GM12878 (cell line): ENCODE measurements at regions not wholly inside any gene's neighbourhood (a gene's known extent, or its start where the extent isn't known, plus 50 kb on each side); places are given as distances from the start of the nearest gene placed in this dataset.

ENCODE experiments used
- ATAC-seq: fragments of 200-7000 bp; cut with Tn5 transposase; 3 replicates; pipeline ENCODE4 v1.9.1; 2020; ENCODE audit warnings: mild to moderate bottlenecking, moderate library complexity
- BruUV-seq: library from RNA; stranded (reverse); fragments of 400-500 nt; replicated peaks from 2 replicates; lab custom pipeline; 2021; lab: Mats Ljungman, UMichigan
- CTCF ChIA-PET: fragments of 300-600 bp; sonication (Branson Sonifier 250); formaldehyde crosslinking; extraction: SDS; loops from one replicate; lab custom pipeline; 2021; ENCODE audit warnings: inconsistent platforms; lab: Yijun Ruan, JAX
- POLR2A ChIA-PET: fragments of 350-600 bp; formaldehyde crosslinking; extraction: SDS; loops from one replicate; lab custom pipeline; 2021; ENCODE audit warnings: inconsistent platforms; lab: Charles Lee
- RAD21 ChIA-PET: fragments of 300-600 bp; sonication (Branson Sonifier 250); formaldehyde crosslinking; loops from one replicate; lab custom pipeline; 2023; ENCODE audit warnings: antibody characterized with exemption; ENCODE audit not compliant: unreplicated experiment; lab: Charles Lee
- SMC1A ChIA-PET: fragments of 300-600 bp; sonication (Branson Sonifier 250); formaldehyde crosslinking; loops from one replicate; lab custom pipeline; 2023; ENCODE audit not compliant: unreplicated experiment, uncharacterized antibody; lab: Charles Lee
- DNase-seq: peaks from one replicate; pipeline ENCODE4 v3.0.0-alpha.2; 2011; ENCODE audit warnings: low read depth, low spot score
- FAIRE-seq: peaks from 3 replicates; lab custom pipeline; 2011; peaks lifted over from hg19 to GRCh38; lab: Jason Lieb, UNC
- H2AFZ ChIP-seq: 2 replicates; pipeline ENCODE4 v1.6.0; 2011; ENCODE audit warnings: low read depth, low read length, control low read depth; ENCODE audit not compliant: control insufficient read depth
- H3K27ac ChIP-seq: 2 replicates; pipeline ENCODE4 v1.5.1; 2011; ENCODE audit warnings: control low read depth; ENCODE audit not compliant: control insufficient read depth, insufficient read depth
- H3K27me3 ChIP-seq, 2 experiments: replicated peaks in 1 of 2; 2 replicates each; pipeline versions ENCODE4 v1.6.0 to v1.6.1; 2011; ENCODE audit warnings: low read length in 1 of 2; ENCODE audit not compliant: control insufficient read depth in 2 of 2, insufficient read depth in 2 of 2
- H3K36me3 ChIP-seq, 2 experiments: 2 replicates each; pipeline ENCODE4 v1.5.1; 2011; ENCODE audit warnings: low read length in 1 of 2; ENCODE audit not compliant: control insufficient read depth in 2 of 2, insufficient read depth in 2 of 2
- H3K4me1 ChIP-seq: 2 replicates; pipeline ENCODE4 v1.6.1; 2011; ENCODE audit warnings: mild to moderate bottlenecking, low read length, moderate library complexity, mixed read lengths; ENCODE audit not compliant: control insufficient read depth, insufficient read depth
- H3K4me2 ChIP-seq: 2 replicates; pipeline ENCODE4 v1.6.0; 2011; ENCODE audit warnings: control low read depth; ENCODE audit not compliant: control insufficient read depth, insufficient read depth
- H3K4me3 ChIP-seq: fragments of 200-600 bp; sonication (generic); 2 replicates; pipeline ENCODE4 v1.5.1; 2016
- H3K79me2 ChIP-seq: 2 replicates; pipeline ENCODE4 v1.6.0; 2011; ENCODE audit warnings: low read length; ENCODE audit not compliant: control insufficient read depth, insufficient read depth
- H3K9ac ChIP-seq: 2 replicates; pipeline ENCODE4 v1.8.0; 2011; ENCODE audit warnings: low read length, control low read depth, mixed read lengths; ENCODE audit not compliant: control insufficient read depth, insufficient read depth
- H3K9me3 ChIP-seq: replicated peaks from 3 replicates; pipeline ENCODE4 v1.5.1; 2011; ENCODE audit warnings: mild to moderate bottlenecking, low read length; ENCODE audit not compliant: control insufficient read depth, insufficient read depth
- H4K20me1 ChIP-seq: 2 replicates; pipeline ENCODE4 v1.6.0; 2011; ENCODE audit not compliant: control insufficient read depth, insufficient read depth
- BCL11A ChIP-seq: IDR thresholded peaks from 2 replicates; pipeline ENCODE4 v1.6.1; 2011; ENCODE audit warnings: low read depth, low read length
- CHD1 ChIP-seq: IDR thresholded peaks from 2 replicates; pipeline ENCODE4 v1.6.1; 2012; ENCODE audit warnings: low read depth, low read length, improper control_type of control experiment
- CREB1 ChIP-seq: IDR thresholded peaks from 2 replicates; pipeline ENCODE4 v1.6.1; 2012; ENCODE audit warnings: low read depth, mild to moderate bottlenecking, inconsistent platforms
- E2F4 ChIP-seq: IDR thresholded peaks from 2 replicates; pipeline ENCODE4 v1.6.1; 2012; ENCODE audit warnings: low read depth, low read length, improper control_type of control experiment
- IRF5 ChIP-seq: fragments of 450-650 bp; IDR thresholded peaks from 2 replicates; pipeline ENCODE4 v1.6.1; 2017; ENCODE audit warnings: borderline replicate concordance
- KDM1A ChIP-seq: fragments of 200-600 bp; sonication (generic); IDR thresholded peaks from 2 replicates; pipeline ENCODE4 v1.6.1; 2016; ENCODE audit warnings: borderline replicate concordance
- NFIC ChIP-seq: IDR thresholded peaks from 2 replicates; pipeline ENCODE4 v1.6.1; 2012; ENCODE audit warnings: low read depth, mild to moderate bottlenecking, inconsistent platforms, low read length, moderate library complexity
- NRF1 ChIP-seq: conservative IDR thresholded peaks from 2 replicates; pipeline ENCODE4 v1.6.1; 2011; ENCODE audit warnings: mild to moderate bottlenecking, low read depth, low read length, improper control_type of control experiment
- POLR2AphosphoS2 ChIP-seq: IDR thresholded peaks from 2 replicates; pipeline ENCODE4 v1.6.1; 2011; ENCODE audit warnings: low read depth, mild to moderate bottlenecking, low read length, improper control_type of control experiment, moderate library complexity
- SPI1 ChIP-seq: IDR thresholded peaks from 2 replicates; pipeline ENCODE4 v1.6.1; 2011; ENCODE audit warnings: low read depth, mild to moderate bottlenecking, low read length, moderate library complexity, borderline replicate concordance; ENCODE audit not compliant: insufficient read depth
- USF2 ChIP-seq: IDR thresholded peaks from 2 replicates; pipeline ENCODE4 v1.6.1; 2011; ENCODE audit warnings: low read depth, low read length, improper control_type of control experiment, borderline replicate concordance
- WGBS: methylation state at CpG from one replicate; pipeline ENCODE4 v1.1.6; 2016; ENCODE audit warnings: low lambda C conversion rate; ENCODE audit not compliant: insufficient replicate concordance, insufficient coverage; ENCODE audit errors: missing lambda C conversion rate; 5-methylcytosine and 5-hydroxymethylcytosine counted together
- in situ Hi-C: fragments of 300-500 bp; cut with MboI; formaldehyde crosslinking; loops from 9 replicates; pipeline ENCODE4 v1.14.3; 2018; ENCODE audit warnings: mixed read lengths
- intact Hi-C: fragments of 100-400 bp; cut with micrococcal nuclease; formaldehyde crosslinking; loops from one replicate; pipeline ENCODE4 v1.14.2; 2022; ENCODE audit not compliant: unreplicated experiment

- ChIA-PET CTCF (no interaction called here), RAD21 (no interaction called here)
- BruUV-seq = no TSS peak
These were observed 433.7 kb downstream of the FIGN start for GRCh38 chr2:163302141-163302540.

GRCh38 chr2:163291790-163292189 is 444.0 kb downstream of the FIGN start:
- H3K79me2 ChIP-seq = no peaks in the 10 kb centered on the region
- intact Hi-C loops (no loop called here), in situ Hi-C loops (no loop called here)
- H4K20me1 ChIP-seq = no peaks in the 10 kb centered on the region
- RAD21 ChIA-PET = no interaction called here
- no peak for ATAC-seq
- no peak for FAIRE-seq
- no peak for DNase-seq
- TF ChIP-seq KDM1A (no peak), NRF1 (no peak), BCL11A (no peak), CREB1 (no peak), CHD1 (no peak), USF2 (no peak), NFIC (no peak), SPI1 (no peak), POLR2AphosphoS2 (no peak), IRF5 (no peak)
- H3K4me2 ChIP-seq = no peak overlapping the region
- no peaks in the 10 kb centered on the region for H3K36me3 ChIP-seq
- CTCF ChIA-PET = no interaction called here
- H3K27ac ChIP-seq = no peak overlapping the region
- no peaks in the 10 kb centered on the region for H3K27me3 ChIP-seq
- H3K4me1 ChIP-seq = no peaks in the 10 kb centered on the region
- SMC1A ChIA-PET = no interaction called here
- H2AFZ ChIP-seq = no peak overlapping the region
- H3K9me3 ChIP-seq = no peaks in the 10 kb centered on the region
- no peak overlapping the region for H3K9ac ChIP-seq
- BruUV-seq = no TSS peak
- 18% methylated on average over 6 of the region's 6 CpGs for WGBS
- POLR2A ChIA-PET = no interaction called here
- H3K4me3 ChIP-seq = no peak overlapping the region

More at GRCh38 chr2:163302141-163302540, 433.7 kb downstream of the FIGN start:
- Histone ChIP-seq H3K36me3 (no peaks in the 10 kb centered on the region), H3K27me3 (no peaks in the 10 kb centered on the region), H3K79me2 (no peaks in the 10 kb centered on the region), H3K27ac (no peak overlapping the region), H3K9me3 (no peaks in the 10 kb centered on the region), H4K20me1 (no peaks in the 10 kb centered on the region), H3K4me3 (no peak overlapping the region), H3K4me2 (no peak overlapping the region), H2AFZ (no peak overlapping the region), H3K4me1 (no peaks in the 10 kb centered on the region), H3K9ac (no peak overlapping the region)
- WGBS = 42% methylated on average over 1 of the region's 1 CpG
- intact Hi-C loops (no loop called here), in situ Hi-C loops (no loop called here)
- FAIRE-seq (no peak), DNase-seq (no peak), ATAC-seq (no peak)
- POLR2A ChIA-PET = no interaction called here
- SMC1A ChIA-PET = no interaction called here
- no peak for TF ChIP-seq E2F4
- TF ChIP-seq NFIC = no peak
